DMS153 (cell line): ENCODE measurements at regions not wholly inside any gene's neighbourhood (a gene's known extent, or its start where the extent isn't known, plus 50 kb on each side); places are given as distances from the start of the nearest gene placed in this dataset.
A peak's percentile ranks its signal among the peaks of the same experiment; 100 is the strongest.

ENCODE experiments used
- DNase-seq: peaks from one replicate; lab custom pipeline; 2025; lab: John Stamatoyannopoulos, UW

- no peak for DNase-seq
These were observed 435.8 kb upstream of the AKR1E2 start for GRCh38 chr10:4390219-4390618.

GRCh38 chr10:4385231-4385870 lies 440.7 kb upstream of the AKR1E2 start:
- DNase-seq: no peak

DNA sequence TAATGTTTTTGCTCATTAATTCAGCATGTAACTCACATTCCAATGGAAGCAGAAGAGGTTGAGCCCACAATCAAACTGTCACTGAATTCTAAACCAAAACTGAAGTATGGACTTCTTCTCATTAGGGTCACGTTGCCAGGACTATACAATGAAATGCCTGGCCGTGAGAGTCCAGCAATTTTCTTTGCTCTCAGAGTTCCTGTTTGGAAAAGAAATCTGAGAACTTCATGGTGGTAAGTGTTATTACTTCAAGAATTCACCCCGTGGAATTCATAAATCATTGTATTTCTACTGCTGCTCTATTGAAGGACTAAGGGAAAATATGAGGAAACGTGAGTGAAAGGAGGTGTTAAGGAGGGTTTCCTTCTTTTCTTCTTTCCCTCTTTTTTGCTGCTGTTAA lies 441.8 kb upstream of the AKR1E2 start:
- no peak for DNase-seq

DNA sequence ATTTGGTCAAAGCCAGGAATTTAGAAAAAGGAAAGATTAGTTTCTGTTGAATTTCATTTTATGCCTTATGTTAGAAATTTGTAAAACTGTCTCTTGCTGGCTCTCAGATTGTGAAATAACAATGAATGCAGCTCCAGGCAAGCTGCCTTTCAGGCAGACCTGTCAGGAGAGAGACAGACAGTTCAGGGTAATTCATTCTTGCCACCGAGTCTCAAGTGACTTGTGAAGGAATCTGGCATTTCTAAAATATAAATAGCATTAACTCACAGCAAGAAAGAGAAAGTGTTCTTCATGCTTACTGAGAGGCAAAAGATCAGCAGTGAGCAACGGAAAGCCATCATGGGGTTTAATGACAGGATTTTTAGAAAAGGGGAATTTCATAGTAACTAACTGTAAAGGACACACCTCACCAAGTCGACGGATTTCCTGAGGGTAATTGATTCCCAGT lies 442.3 kb upstream of the AKR1E2 start:
- DNase-seq: no peak

GRCh38 chr10:4382811-4383210 lies 443.2 kb upstream of the AKR1E2 start:
- no peak for DNase-seq

DNA sequence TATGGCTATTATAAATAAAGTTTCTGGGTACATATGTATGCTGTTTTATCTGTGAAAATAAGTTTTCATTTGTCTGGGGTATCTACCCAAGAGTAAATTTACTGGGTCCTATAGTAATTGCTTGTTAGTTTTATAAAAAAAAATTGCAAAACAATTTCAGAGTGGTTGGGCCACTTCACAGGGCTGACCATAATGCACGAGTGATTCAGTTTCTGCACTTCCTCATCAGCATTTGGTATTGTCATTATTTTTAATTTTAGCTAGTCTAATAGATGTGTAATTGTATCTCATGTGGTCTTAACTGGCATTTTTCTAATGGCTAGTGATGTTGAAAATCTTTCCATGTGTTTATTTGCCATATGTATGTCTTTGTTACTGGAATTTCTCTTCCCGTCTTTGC lies 452.4 kb upstream of the AKR1E2 start:
- no peak for DNase-seq

DNA sequence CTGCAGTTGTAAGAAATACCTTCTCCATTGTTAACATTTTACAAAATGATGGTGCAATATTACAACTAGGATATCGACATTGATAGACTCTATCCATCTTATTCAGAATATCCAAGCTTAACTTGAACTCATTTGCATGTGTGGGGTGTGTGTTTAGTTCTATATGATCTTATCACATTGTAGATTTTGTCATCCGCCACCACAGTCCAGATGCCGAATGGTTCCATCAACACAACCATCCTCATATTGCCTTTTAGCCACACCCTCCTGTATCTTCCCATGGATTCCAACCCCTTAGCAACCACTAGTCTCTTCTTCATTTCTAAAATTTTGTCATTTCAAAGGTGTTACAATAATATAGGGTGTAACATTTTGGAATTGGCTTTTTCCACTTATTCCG lies 452.9 kb upstream of the AKR1E2 start:
- no peak for DNase-seq

DNA sequence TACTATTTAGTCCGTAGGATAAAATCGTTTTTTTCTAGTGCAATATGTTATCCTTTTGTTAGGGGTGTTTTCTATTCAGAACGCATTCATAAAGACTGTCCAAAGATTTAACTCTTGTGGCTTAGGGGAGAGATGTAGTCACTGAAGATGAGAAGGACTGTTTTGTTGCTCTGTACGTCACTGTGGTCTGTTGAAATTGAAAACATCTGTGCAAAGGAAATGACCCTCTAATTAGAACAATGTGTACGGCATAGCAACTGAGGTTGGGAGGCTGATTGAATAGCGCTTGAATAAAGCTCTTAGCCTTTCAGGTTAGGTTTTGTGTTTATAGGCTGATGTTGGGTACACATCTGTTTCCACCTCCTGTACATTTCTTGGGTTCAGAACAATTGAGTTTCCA lies 453.4 kb upstream of the AKR1E2 start:
- DNase-seq: no peak

- DNase-seq: no peak
These were observed 454.2 kb upstream of the AKR1E2 start for GRCh38 chr10:4371691-4372295.

DNA sequence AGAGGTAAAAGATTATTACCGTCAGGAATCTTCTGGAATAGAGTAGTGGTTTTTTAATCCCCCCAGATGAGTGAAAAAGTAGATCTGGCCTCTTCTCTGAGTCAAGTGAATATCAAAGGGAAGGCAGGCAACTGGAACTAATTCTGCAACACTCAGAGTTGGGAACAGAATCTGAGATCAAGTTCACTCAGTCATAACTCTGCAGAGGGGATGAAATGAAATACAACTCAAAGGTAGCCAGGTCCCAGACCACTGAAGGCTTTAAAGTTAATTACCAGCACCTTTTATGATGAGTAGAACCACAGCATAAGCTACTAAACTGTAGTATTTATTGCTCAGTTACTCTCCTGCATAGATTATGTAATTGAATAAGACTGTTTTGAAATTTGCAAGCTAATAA lies 455.6 kb upstream of the AKR1E2 start:
- DNase-seq: no peak

GRCh38 chr10:4361581-4361980 lies 464.4 kb upstream of the AKR1E2 start:
- DNase-seq: no peak

- no peak for DNase-seq
These were observed 467.0 kb upstream of the AKR1E2 start for GRCh38 chr10:4359003-4359402.

DNA sequence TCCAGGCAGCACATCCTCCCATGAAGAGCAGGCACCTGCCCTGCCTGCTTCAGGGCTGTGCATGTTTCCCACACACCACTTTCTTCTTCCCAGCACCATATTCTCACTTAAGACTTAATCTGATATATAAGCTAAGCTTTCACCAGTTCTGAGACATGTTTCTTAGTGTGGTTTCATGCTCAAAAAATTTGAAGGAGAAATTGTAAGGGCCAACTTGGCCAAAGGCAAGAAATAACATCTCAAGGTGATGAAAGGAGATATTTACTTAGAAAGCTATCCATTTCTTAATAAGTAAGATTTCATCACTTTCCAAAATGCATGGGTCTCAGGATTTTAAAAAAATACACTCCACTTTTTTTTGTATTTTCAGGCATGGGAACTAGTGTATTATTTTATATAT lies 468.1 kb upstream of the AKR1E2 start:
- no peak for DNase-seq

DNA sequence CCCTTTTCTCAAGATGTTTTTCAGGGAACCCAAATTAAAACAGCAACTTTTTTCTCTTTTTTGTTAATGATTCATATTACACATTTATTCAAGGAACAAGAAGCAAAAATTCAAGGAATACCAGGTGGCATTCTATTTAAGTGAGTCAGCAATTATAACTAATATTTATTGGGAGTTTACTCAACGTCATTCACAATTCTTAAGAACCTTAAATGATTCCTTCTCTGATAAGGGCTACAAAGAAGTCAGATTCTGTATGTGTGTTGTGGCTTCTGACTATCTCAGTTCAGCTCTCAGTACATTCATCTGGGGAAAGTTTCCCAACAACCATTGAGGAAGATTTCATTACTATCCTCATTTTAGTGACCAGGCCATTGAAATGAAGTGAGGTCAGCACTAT lies 470.7 kb upstream of the AKR1E2 start:
- no peak for DNase-seq

- DNase-seq: peak; percentile 4
These were observed 471.6 kb upstream of the AKR1E2 start for GRCh38 chr10:4354382-4354812.

DNA sequence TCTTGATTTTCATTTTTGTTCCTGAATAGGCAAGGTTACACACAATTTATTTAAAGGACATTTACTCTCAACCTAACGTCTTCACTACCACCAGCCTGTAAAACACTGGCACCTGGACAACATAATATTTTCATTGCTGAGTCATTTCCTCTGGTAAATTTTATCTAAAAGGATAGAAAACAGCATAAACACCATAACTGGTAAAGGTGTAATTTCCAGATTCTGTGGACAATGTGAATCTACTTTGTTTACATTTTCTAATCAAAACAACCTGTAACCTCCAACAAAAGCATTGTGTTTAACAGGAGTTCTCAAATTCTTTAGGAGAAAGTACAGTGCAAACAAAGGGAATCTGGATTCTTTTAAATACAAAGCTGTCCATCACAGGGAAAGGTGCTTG lies 472.0 kb upstream of the AKR1E2 start:
- DNase-seq: no peak

- no peak for DNase-seq
These were observed 472.9 kb upstream of the AKR1E2 start for GRCh38 chr10:4353059-4353655.

DNA sequence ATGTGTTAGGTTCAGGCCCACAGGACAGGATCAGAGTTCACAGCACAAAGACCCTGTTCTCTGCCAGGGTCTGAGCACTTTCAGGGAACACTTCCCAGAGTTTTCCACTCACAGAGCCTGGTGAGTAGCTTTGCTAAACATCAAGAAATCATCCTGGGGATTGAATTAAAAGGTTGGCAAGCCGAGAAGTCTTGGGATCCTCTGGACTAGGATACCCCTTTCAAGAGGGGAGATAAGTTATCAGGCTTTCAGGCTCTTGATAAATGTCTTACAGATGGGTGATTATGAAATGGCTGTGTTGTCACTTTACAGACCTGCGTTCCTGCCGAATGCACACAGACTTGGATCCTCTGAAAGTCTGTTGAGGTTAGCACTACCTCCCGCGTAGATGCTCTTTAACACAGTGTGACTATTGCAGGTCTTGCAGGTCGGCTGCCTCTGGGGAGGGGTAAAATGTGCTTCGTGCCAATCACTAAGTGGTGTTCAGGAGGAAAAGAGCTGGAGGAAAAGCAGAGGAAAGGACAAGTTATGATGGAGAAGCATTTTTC lies 473.5 kb upstream of the AKR1E2 start:
- no peak for DNase-seq

- no peak for DNase-seq
These were observed 474.1 kb upstream of the AKR1E2 start for GRCh38 chr10:4351723-4352413.

DNA sequence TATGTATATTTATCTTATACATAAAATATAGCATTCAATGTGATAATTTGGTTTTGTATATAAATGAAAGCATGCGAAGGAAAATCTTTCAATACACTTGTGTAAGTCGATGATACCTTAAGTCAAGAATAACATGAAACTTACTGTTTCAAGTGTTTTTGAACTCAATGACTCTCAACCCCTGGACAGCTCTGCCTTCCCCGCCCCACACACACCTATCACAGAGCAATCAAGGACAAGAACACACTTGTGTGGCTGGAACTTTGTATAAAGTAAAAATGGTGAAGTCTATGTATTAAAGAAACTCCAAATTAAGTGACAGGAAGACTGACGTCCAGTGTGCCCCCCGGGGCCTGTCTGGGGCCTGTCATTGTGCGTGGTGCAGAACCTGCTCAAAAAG lies 478.6 kb upstream of the AKR1E2 start:
- no peak for DNase-seq

DNA sequence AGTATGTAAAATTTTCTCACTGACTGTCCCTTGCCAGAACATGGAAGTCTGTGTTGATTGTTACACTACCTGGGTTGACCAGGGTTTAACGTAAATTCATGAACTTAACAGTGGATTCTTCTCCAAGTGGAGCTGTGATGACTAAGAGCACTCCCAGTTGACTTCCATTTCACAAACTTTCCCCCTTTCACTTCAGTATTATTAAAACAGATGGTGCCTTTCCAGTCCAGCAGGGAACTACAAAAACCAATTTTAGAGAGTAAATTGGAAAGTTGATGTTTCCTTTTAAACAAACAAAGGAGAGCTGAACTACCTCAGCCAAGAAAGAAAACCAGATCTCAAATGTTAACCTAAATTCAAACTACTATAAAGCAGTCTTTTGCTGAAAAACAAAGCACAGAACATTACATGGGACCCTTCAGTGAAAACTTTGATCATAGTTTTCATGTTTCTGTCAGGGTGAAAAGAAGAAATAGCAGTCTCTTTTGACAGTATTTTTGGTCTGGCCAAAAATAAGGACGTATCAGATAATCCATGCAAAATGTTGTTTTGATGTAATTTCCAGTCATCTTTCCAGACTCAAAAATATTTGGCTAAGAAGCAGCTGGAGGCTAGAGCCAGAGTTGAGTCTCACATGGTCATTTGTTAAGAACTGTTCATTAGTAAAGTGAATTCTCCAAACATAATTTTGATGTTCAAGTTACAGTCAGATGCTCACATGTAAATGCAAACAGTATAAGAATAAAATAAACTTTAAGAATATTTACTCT lies 479.9 kb upstream of the AKR1E2 start:
- DNase-seq: no peak

DNA sequence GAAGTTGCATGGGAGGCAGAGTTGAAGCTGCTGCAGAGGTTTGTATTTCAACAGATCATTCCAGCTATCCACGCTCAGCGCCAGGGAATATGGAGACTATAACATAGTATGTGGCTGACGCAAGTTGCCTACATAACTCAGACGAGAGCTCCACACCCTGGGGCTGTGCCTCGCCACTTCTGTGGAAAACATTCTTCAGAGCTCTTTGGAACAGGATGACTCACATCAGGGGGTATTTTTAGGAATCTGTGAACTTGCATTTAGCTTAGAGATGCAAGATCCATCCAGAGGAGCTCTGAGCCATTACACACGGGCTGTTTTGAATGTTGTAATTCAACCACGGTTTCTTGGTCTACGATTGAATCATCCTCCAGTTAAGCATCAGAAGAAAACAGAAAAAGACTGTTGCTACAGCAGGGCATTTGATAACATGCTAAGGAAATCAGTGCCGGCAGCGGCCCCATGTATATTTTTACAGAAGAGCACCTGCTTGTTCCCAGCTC lies 481.5 kb upstream of the AKR1E2 start:
- DNase-seq: no peak
